ENCODE measurements at regions not wholly inside any gene's neighbourhood (a gene's known extent, or its start where the extent isn't known, plus 50 kb on each side); places are given as distances from the start of the nearest gene placed in this dataset.
A peak's percentile ranks its signal among the peaks of the same experiment; 100 is the strongest.

GRCh38 chr5:148708854-148709253, 54.5 kb upstream of the HTR4 start:
- Mint-ChIP-seq H3K36me3 (ENCODE audit: low read depth) (no peaks in the 10 kb centered on the region), H3K27me3 (peaks cover 26% of the 10 kb centered on the region), H3K4me1 (peaks cover 22% of the 10 kb centered on the region), H3K9me3 (ENCODE audit: low read depth) (peaks cover 4% of the 10 kb centered on the region), H3K4me3 (no peak overlapping the region), H3K27ac (no peak overlapping the region)
- ChIA-PET POLR2A (no interaction called here), CTCF (interaction anchor here (0.8 to 5.2 kb wide), 4 partner anchors 10 to 25 kb away, joined by 3 to 25 read pairs (median 5); no protein-coding TSS in a partner anchor)
- ATAC-seq (peak; percentile 98), DNase-seq (peak; percentile 57)
- intact Hi-C loops (cut with DNase I, micrococcal nuclease): loop anchor here (1.0 to 10.0 kb wide), 9 partner anchors 82 to 531 kb away; partner anchors contain the start of gene FBXO38 (in 1 of the 2)

- CTCF ChIA-PET: interaction anchor here (0.6 to 1.7 kb wide), 3 partner anchors 16 to 55 kb away, joined by 3 to 5 read pairs (median 4); no protein-coding TSS in a partner anchor
- intact Hi-C loops (cut with DNase I, micrococcal nuclease): loop anchor here in 1 of 2 experiments (5.0 kb wide), 1 partner anchor 80 kb away; no protein-coding TSS in a partner anchor
- peaks cover 26% of the 10 kb centered on the region for H3K27me3 Mint-ChIP-seq
These were observed 57.6 kb upstream of the HTR4 start for GRCh38 chr5:148711961-148712360.

GRCh38 chr5:148713735-148714508, 59.6 kb upstream of the HTR4 start:
- Mint-ChIP-seq H3K27ac (no peak overlapping the region), H3K4me1 (peaks cover 21% of the 10 kb centered on the region), H3K4me3 (no peak overlapping the region), H3K36me3 (ENCODE audit: low read depth) (no peaks in the 10 kb centered on the region), H3K9me3 (ENCODE audit: low read depth) (peaks cover 4% of the 10 kb centered on the region), H3K27me3 (peaks cover 31% of the 10 kb centered on the region)
- ATAC-seq: peak; percentile 60
- ChIA-PET CTCF (interaction anchor here (0.7 to 1.7 kb wide), 8 partner anchors 8 to 323 kb away, joined by 3 to 6 read pairs (median 4); no protein-coding TSS in a partner anchor), POLR2A (no interaction called here)
- intact Hi-C loops (cut with DNase I, micrococcal nuclease): loop anchor here in 1 of 2 experiments (5.0 kb wide), 1 partner anchor 78 kb away; no protein-coding TSS in a partner anchor
- DNase-seq: no peak

More at GRCh38 chr5:148711961-148712360, 57.6 kb upstream of the HTR4 start:
- Mint-ChIP-seq H3K4me3 (no peak overlapping the region), H3K36me3 (ENCODE audit: low read depth) (no peaks in the 10 kb centered on the region), H3K9me3 (ENCODE audit: low read depth) (peaks cover 4% of the 10 kb centered on the region), H3K4me1 (peaks cover 30% of the 10 kb centered on the region), H3K27ac (no peak overlapping the region)
- no peak for DNase-seq
- ATAC-seq: no peak
- POLR2A ChIA-PET: no interaction called here

GRCh38 chr5:148716716-148717115, 62.4 kb upstream of the HTR4 start:
- no peak for ATAC-seq
- intact Hi-C loops (cut with DNase I, micrococcal nuclease): no loop called here
- Mint-ChIP-seq H3K4me1 (peaks cover 15% of the 10 kb centered on the region), H3K36me3 (ENCODE audit: low read depth) (no peaks in the 10 kb centered on the region), H3K4me3 (no peak overlapping the region), H3K9me3 (ENCODE audit: low read depth) (no peaks in the 10 kb centered on the region), H3K27me3 (peaks cover 33% of the 10 kb centered on the region), H3K27ac (no peak overlapping the region)
- DNase-seq: no peak
- ChIA-PET POLR2A (no interaction called here), CTCF (interaction anchor here (0.5 to 0.9 kb wide), 2 partner anchors 14 to 44 kb away, joined by 3 to 4 read pairs; no protein-coding TSS in a partner anchor)

DNA sequence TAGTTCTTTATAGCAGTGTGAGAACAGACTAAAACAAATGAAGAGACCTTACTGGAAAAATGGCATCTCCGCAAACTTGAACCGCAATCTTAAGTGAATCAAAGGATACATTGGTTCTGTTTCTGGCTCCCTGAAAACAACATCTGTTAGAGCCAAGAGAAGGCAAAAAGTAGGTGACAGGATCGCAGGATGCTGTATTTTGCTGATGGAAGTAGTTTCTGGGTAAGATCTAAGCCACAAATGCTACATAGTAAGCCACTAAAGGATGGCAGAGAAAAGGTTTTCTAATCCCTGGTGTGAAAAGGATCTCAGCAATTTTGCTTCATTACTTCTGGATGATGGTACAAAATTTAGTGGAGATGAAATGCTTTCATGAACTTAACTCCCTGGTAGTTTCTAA, 63.3 kb upstream of the HTR4 start:
- ATAC-seq (no peak), DNase-seq (no peak)
- no peaks in the 10 kb centered on the region for H3K36me3 Mint-ChIP-seq (ENCODE audit: low read depth)
- ChIA-PET POLR2A (no interaction called here), CTCF (interaction anchor here (1.8 kb wide), 1 partner anchor 13 kb away, joined by 8 read pairs; no protein-coding TSS in a partner anchor)
- no peak overlapping the region for H3K4me3 Mint-ChIP-seq
- H3K4me1 Mint-ChIP-seq: peaks cover 15% of the 10 kb centered on the region
- no peaks in the 10 kb centered on the region for H3K9me3 Mint-ChIP-seq (ENCODE audit: low read depth)
- intact Hi-C loops (cut with DNase I, micrococcal nuclease): no loop called here
- H3K27me3 Mint-ChIP-seq: peaks cover 30% of the 10 kb centered on the region
- H3K27ac Mint-ChIP-seq: no peak overlapping the region

- Mint-ChIP-seq H3K4me3 (no peak overlapping the region), H3K27ac (no peak overlapping the region), H3K4me1 (peaks cover 5% of the 10 kb centered on the region), H3K9me3 (ENCODE audit: low read depth) (no peaks in the 10 kb centered on the region), H3K36me3 (ENCODE audit: low read depth) (no peaks in the 10 kb centered on the region), H3K27me3 (peaks cover 38% of the 10 kb centered on the region)
- no peak for ATAC-seq
- intact Hi-C loops (cut with DNase I, micrococcal nuclease): no loop called here
- POLR2A ChIA-PET: no interaction called here
- DNase-seq: no peak
- CTCF ChIA-PET: interaction anchor here (1.0 to 4.0 kb wide), 3 partner anchors 10 to 20 kb away, joined by 3 to 27 read pairs (median 3); no protein-coding TSS in a partner anchor
These were observed 65.3 kb upstream of the HTR4 start for GRCh38 chr5:148719605-148720004.

DNA sequence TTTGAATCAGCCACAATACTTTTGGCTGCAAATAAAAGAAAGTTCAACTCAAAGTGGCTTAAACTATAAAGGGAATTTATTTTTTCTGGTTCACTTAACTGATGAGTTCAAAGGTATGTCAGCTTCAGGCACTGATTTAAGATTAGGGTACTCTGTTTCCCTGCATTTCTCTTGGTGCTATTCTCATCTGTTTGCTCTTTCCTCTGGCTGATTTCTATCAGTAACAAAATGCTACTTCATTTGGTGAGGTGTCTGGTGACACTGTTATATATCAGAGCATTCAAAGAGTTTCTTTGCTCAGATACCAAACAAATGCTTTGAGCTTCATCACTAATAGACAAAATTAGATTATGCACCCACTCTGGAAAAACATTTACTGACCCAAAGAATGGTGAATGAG, 65.9 kb upstream of the HTR4 start:
- DNase-seq (no peak), ATAC-seq (no peak)
- Mint-ChIP-seq H3K36me3 (ENCODE audit: low read depth) (no peaks in the 10 kb centered on the region), H3K4me3 (no peak overlapping the region), H3K9me3 (ENCODE audit: low read depth) (no peaks in the 10 kb centered on the region), H3K4me1 (no peaks in the 10 kb centered on the region), H3K27me3 (peaks cover 34% of the 10 kb centered on the region), H3K27ac (no peak overlapping the region)
- intact Hi-C loops (cut with DNase I, micrococcal nuclease): no loop called here
- ChIA-PET POLR2A (no interaction called here), CTCF (interaction anchor here (1.0 to 4.0 kb wide), 2 partner anchors 11 to 13 kb away, joined by 4 to 27 read pairs; no protein-coding TSS in a partner anchor)

GRCh38 chr5:148723143-148723542, 68.8 kb upstream of the HTR4 start:
- H3K27ac Mint-ChIP-seq: no peak overlapping the region
- no peak for DNase-seq
- no peak overlapping the region for H3K4me3 Mint-ChIP-seq
- no peaks in the 10 kb centered on the region for H3K36me3 Mint-ChIP-seq (ENCODE audit: low read depth)
- H3K27me3 Mint-ChIP-seq: peaks cover 31% of the 10 kb centered on the region
- no peak for ATAC-seq
- intact Hi-C loops (cut with DNase I, micrococcal nuclease): no loop called here
- no peaks in the 10 kb centered on the region for H3K4me1 Mint-ChIP-seq
- POLR2A ChIA-PET: no interaction called here
- H3K9me3 Mint-ChIP-seq (ENCODE audit: low read depth): no peaks in the 10 kb centered on the region
- CTCF ChIA-PET: interaction anchor here (0.9 to 4.0 kb wide), 3 partner anchors 8 to 280 kb away, joined by 3 to 27 read pairs (median 4); no protein-coding TSS in a partner anchor

- peaks cover 16% of the 10 kb centered on the region for H3K27me3 Mint-ChIP-seq
- ChIA-PET POLR2A (no interaction called here), CTCF (interaction anchor here (0.6 to 21.7 kb wide), 4 partner anchors 282 to 546 kb away, joined by 3 to 356 read pairs (median 6); no protein-coding TSS in a partner anchor)
- H3K36me3 Mint-ChIP-seq (ENCODE audit: low read depth): no peaks in the 10 kb centered on the region
- H3K9me3 Mint-ChIP-seq (ENCODE audit: low read depth): no peaks in the 10 kb centered on the region
- H3K4me3 Mint-ChIP-seq: no peak overlapping the region
- H3K27ac Mint-ChIP-seq: no peak overlapping the region
- intact Hi-C loops (cut with DNase I, micrococcal nuclease): no loop called here
- no peaks in the 10 kb centered on the region for H3K4me1 Mint-ChIP-seq
- ATAC-seq (no peak), DNase-seq (no peak)
These were observed 71.3 kb upstream of the HTR4 start for GRCh38 chr5:148725675-148726074.

DNA sequence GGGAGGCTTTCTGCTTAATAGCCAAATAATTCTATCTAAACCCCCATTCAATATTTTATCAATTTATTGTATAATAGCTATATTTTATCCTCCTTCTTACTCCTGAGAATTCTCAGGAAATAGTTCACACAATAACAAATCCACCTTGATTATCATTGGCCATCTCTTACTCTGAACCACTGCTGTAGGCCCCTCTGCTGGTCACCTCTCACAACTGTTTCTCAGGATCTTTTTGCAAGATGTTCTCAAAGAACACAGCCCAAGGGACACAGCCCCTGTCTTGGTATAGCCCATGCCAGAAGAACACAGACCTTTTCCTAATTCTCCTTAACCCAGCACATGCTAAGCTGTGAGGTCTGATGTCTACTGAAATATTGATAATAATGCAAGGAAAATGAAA, 74.9 kb upstream of the HTR4 start:
- Mint-ChIP-seq H3K27ac (no peak overlapping the region), H3K27me3 (peaks cover 8% of the 10 kb centered on the region), H3K4me1 (peaks cover 7% of the 10 kb centered on the region), H3K36me3 (ENCODE audit: low read depth) (no peaks in the 10 kb centered on the region), H3K4me3 (no peak overlapping the region), H3K9me3 (ENCODE audit: low read depth) (no peaks in the 10 kb centered on the region)
- intact Hi-C loops (cut with DNase I, micrococcal nuclease): no loop called here
- ChIA-PET CTCF (interaction anchor here (0.6 to 21.7 kb wide), 9 partner anchors 21 to 549 kb away, joined by 3 to 356 read pairs (median 19); partner anchors contain the start of gene ADRB2), POLR2A (no interaction called here)
- ATAC-seq (no peak), DNase-seq (no peak)

DNA sequence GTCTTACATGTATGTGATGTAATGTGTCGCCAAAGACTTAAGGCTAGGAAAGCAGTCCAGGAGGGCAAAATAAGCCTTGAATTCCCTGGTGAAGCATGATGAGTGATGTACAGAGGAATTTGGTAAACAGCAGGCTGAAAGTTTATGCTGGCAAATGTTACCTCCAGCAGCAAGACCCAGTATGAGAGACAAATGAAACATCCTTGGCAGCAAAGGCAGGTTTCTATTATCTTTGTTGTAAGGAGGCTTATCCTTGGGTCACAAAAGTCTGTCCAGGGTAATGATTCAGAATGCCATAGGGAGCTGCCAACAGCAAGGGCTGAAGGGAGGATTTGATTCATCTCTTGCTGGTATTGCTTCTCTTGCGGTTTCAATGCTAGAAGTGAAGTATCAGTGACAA, 75.9 kb upstream of the HTR4 start:
- ATAC-seq (no peak), DNase-seq (no peak)
- Mint-ChIP-seq H3K4me1 (peaks cover 7% of the 10 kb centered on the region), H3K9me3 (ENCODE audit: low read depth) (no peaks in the 10 kb centered on the region), H3K27ac (no peak overlapping the region), H3K36me3 (ENCODE audit: low read depth) (no peaks in the 10 kb centered on the region), H3K4me3 (no peak overlapping the region), H3K27me3 (peaks cover 5% of the 10 kb centered on the region)
- ChIA-PET CTCF (interaction anchor here (0.6 to 21.7 kb wide), 78 partner anchors 9 to 872 kb away, joined by 3 to 356 read pairs (median 5); partner anchors contain the start of gene FBXO38), POLR2A (no interaction called here)
- intact Hi-C loops (cut with DNase I, micrococcal nuclease): loop anchor here (2.0 to 10.0 kb wide), 5 partner anchors 247 to 873 kb away; partner anchors contain the start of gene FBXO38 (in 1 of the 2)
